Heart left ventricle (tissue), 16 donors: ENCODE measurements at regions not wholly inside any gene's neighbourhood (a gene's known extent, or its start where the extent isn't known, plus 50 kb on each side); places are given as distances from the start of the nearest gene placed in this dataset.

ENCODE experiments used
- ATAC-seq, 4 donors: fragments of 200-7000 bp; cut with Tn5 transposase; one replicate each; pipeline ENCODE4 v1.9.1; 2020 to 2022; ENCODE audit warnings: moderate library complexity in 4 of 4, mild to moderate bottlenecking in 3 of 4, moderate number of reproducible peaks in 1 of 4
- DNase-seq, 5 donors: peaks; one replicate each; pipeline ENCODE4 v3.0.0-alpha.2; 2020
- H3K27ac ChIP-seq, 12 donors: fragments of 200-600 bp; sonication (generic) in 4 of 12; one replicate each; pipeline versions ENCODE4 v1.5.0 to v1.8.0; 2016 to 2022; ENCODE audit warnings: mild to moderate bottlenecking in 2 of 12
- H3K27me3 ChIP-seq, 9 donors: fragments of 200-600 bp; sonication (generic) in 2 of 9; one replicate each; pipeline versions ENCODE4 v1.5.1 to v1.8.0; 2016 to 2022; ENCODE audit warnings: mild to moderate bottlenecking in 3 of 9
- H3K36me3 ChIP-seq, 9 donors: fragments of 200-600 bp; sonication (generic) in 2 of 9; one replicate each; pipeline versions ENCODE4 v1.5.0 to v1.8.0; 2018 to 2022; ENCODE audit warnings: mild to moderate bottlenecking in 2 of 9
- H3K4me1 ChIP-seq, 12 donors: fragments of 200-600 bp; sonication (generic) in 4 of 12; one replicate each; pipeline versions ENCODE4 v1.5.0 to v1.8.0; 2016 to 2022; ENCODE audit warnings: mild to moderate bottlenecking in 3 of 12
- H3K4me3 ChIP-seq, 12 donors: fragments of 200-600 bp; sonication (generic) in 4 of 12; one replicate each; pipeline versions ENCODE4 v1.5.0 to v1.8.0; 2017 to 2022; ENCODE audit warnings: mild to moderate bottlenecking in 9 of 12, moderate library complexity in 4 of 12
- H3K9me3 ChIP-seq, 12 donors: fragments of 200-600 bp; sonication (generic) in 4 of 12; one replicate each; pipeline versions ENCODE4 v1.5.0 to v1.8.0; 2016 to 2022; ENCODE audit warnings: mild to moderate bottlenecking in 1 of 12
- POLR2A ChIP-seq, 2 donors: fragments of 450-650 bp; IDR thresholded peaks; one replicate each; pipeline ENCODE4 v1.6.1; 2017; ENCODE audit warnings: antibody characterized with exemption in 2 of 2, mild to moderate bottlenecking in 2 of 2, moderate library complexity in 2 of 2
- WGBS, 4 donors: extraction: QIAGEN DNeasy Blood & Tissue Kit in 2 of 4; methylation state at CpG; one replicate each; pipeline versions ENCODE4 v1.1.5 to v1.1.7; 2013 to 2018; 5-methylcytosine and 5-hydroxymethylcytosine counted together
- intact Hi-C, 10 donors: fragments of 100-400 bp; cut with DNase I; formaldehyde crosslinking; loops; one replicate each; pipeline versions ENCODE4 v1.11.1 to v1.14.2; 2022
- TF ChIP-seq, protein P1 (sequence below), 12 donors: fragments of 200-600 bp; sonication (generic) in 4 of 12; IDR thresholded peaks; one replicate each; pipeline versions ENCODE4 v1.5.0 to v1.8.0; 2018 to 2022; ENCODE audit warnings: antibody characterized with exemption in 12 of 12, mild to moderate bottlenecking in 5 of 12
- donor health status: ischemic (EF 13 %, LVEDD 7.1; RV severe dilation, severe dysfunction).
- donor health status: healthy with polysubstance abuse.
- donor health status: DM: no; HTN: yes; CAD: no.
- donor health status: DM: no; HTN: no; CAD: no.
- donor health status: ischemic (EF 25% LVEDD 6.9; RV normal size, moderate dysfunction).
- donor health status: ischemic (EF 25% LVEDD 5.7; RV mildly dilated, moderate dysfunction).
- donor health status: healthy.
- donor health status: DM: yes; HTN: yes; CAD: no.
- donor health status: ischemic (EF 35%, LVEDD 5.7; RV mildly dilated, moderate dysfunction).
- donor health status: nonischemic (EF 11% LVEDD 7.7; RV severe dilation, severe dysfunction).
- donor health status: DM: yes; HTN: yes; CAD: no.
- donor health status: PGD.
- donor health status: ischemic (EF 29% LVEDD 5.4; RV normal size, mild dysfunction).
- donor health status: nonischemic (EF 23%, LVEDD 6.1; RV moderate dilation, normal function).

DNA sequence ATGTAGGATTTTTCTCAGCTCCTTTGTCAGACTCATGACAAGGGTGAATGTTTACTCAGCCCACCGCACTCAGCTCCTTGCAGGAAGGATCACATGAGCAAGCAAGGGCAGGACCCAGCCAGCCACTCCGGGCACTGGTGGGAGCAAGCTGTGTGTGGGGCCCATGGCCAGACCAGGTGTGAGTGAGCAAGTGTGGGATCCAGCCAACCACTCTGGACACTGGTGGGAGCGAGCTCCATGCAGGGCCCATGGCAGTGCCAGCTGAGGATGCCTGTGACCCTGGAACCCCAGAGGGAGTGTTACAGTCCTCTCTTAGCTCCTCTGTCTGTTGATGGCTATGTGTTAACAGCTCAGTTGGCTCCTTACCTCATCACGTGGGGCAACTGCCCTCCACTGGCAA is 2750.6 kb downstream of the PCDH7 start:
- WGBS, 4 donors, result 83 to 94% (median 87%) methylated on average over 4 of the region's 4 CpGs
- ATAC-seq, result no peak

GRCh38 chr4:33477715-33478114 is 2757.5 kb downstream of the PCDH7 start:
- intact Hi-C loops, result no loop called here
- H3K27me3 ChIP-seq, result no peaks in the 10 kb centered on the region
- H3K27ac ChIP-seq, result no peak overlapping the region
- H3K36me3 ChIP-seq, result no peaks in the 10 kb centered on the region
- no peaks in the 10 kb centered on the region for H3K4me1 ChIP-seq
- H3K4me3 ChIP-seq, result no peak overlapping the region
- no peak for ATAC-seq
- no peak for TF ChIP-seq POLR2A (IDR thresholded peaks at IDR 0.05)
- TF ChIP-seq, protein P1, sequence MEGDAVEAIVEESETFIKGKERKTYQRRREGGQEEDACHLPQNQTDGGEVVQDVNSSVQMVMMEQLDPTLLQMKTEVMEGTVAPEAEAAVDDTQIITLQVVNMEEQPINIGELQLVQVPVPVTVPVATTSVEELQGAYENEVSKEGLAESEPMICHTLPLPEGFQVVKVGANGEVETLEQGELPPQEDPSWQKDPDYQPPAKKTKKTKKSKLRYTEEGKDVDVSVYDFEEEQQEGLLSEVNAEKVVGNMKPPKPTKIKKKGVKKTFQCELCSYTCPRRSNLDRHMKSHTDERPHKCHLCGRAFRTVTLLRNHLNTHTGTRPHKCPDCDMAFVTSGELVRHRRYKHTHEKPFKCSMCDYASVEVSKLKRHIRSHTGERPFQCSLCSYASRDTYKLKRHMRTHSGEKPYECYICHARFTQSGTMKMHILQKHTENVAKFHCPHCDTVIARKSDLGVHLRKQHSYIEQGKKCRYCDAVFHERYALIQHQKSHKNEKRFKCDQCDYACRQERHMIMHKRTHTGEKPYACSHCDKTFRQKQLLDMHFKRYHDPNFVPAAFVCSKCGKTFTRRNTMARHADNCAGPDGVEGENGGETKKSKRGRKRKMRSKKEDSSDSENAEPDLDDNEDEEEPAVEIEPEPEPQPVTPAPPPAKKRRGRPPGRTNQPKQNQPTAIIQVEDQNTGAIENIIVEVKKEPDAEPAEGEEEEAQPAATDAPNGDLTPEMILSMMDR (IDR thresholded peaks at IDR 0.05), result no peak
- H3K9me3 ChIP-seq, result peaks cover 0 to 2% (median 0%) of the 10 kb centered on the region in 12 donors
- 63 to 75% (median 70%) methylated on average over 4 of the region's 4 CpGs for WGBS, 4 donors
- no peak for DNase-seq

More for the DNA sequence above, 2750.6 kb downstream of the PCDH7 start:
- H3K36me3 ChIP-seq, result no peaks in the 10 kb centered on the region
- H3K27ac ChIP-seq, result no peak overlapping the region
- TF ChIP-seq POLR2A (IDR thresholded peaks at IDR 0.05), result no peak
- TF ChIP-seq, protein P1 (IDR thresholded peaks at IDR 0.05), result no peak
- no peak overlapping the region for H3K4me3 ChIP-seq
- DNase-seq, result no peak
- H3K27me3 ChIP-seq, result no peaks in the 10 kb centered on the region
- intact Hi-C loops, result no loop called here
- H3K4me1 ChIP-seq, result no peaks in the 10 kb centered on the region
- peaks cover 0 to 3% (median 0%) of the 10 kb centered on the region in 12 donors for H3K9me3 ChIP-seq

GRCh38 chr4:33482773-33483172 is 2761.5 kb downstream of the ARAP2 start:
- H3K9me3 ChIP-seq, result no peaks in the 10 kb centered on the region
- intact Hi-C loops, result no loop called here
- no peaks in the 10 kb centered on the region for H3K4me1 ChIP-seq
- DNase-seq (no peak), ATAC-seq (no peak)
- no peaks in the 10 kb centered on the region for H3K36me3 ChIP-seq
- WGBS, 4 donors, result 58 to 68% (median 65%) methylated on average over 1 of the region's 1 CpG
- no peak overlapping the region for H3K4me3 ChIP-seq
- no peak overlapping the region for H3K27ac ChIP-seq
- no peaks in the 10 kb centered on the region for H3K27me3 ChIP-seq
- no peak for TF ChIP-seq POLR2A (IDR thresholded peaks at IDR 0.05)
- TF ChIP-seq, protein P1 (IDR thresholded peaks at IDR 0.05), result no peak

- no peak overlapping the region for H3K27ac ChIP-seq
- H3K36me3 ChIP-seq, result no peaks in the 10 kb centered on the region
- H3K4me3 ChIP-seq, result no peak overlapping the region
- no peaks in the 10 kb centered on the region for H3K27me3 ChIP-seq
- WGBS, 4 donors, result 47 to 70% (median 55%) methylated on average over 3 of the region's 3 CpGs
- ATAC-seq, result no peak
- no peaks in the 10 kb centered on the region for H3K4me1 ChIP-seq
- no peak for DNase-seq
- no peak for TF ChIP-seq POLR2A (IDR thresholded peaks at IDR 0.05)
- TF ChIP-seq, protein P1 (IDR thresholded peaks at IDR 0.05), result no peak
- intact Hi-C loops, result no loop called here
- H3K9me3 ChIP-seq, result no peaks in the 10 kb centered on the region
Measured at GRCh38 chr4:33485111-33485510, 2759.2 kb downstream of the ARAP2 start.
